H1 (cell line): ENCODE measurements at regions not wholly inside any gene's neighbourhood (a gene's known extent, or its start where the extent isn't known, plus 50 kb on each side); places are given as distances from the start of the nearest gene placed in this dataset.

Source experiments
- BACH1 ChIP-seq: IDR thresholded peaks from 2 replicates; pipeline ENCODE4 v1.6.1; 2012; ENCODE audit warnings: low read length, improper control_type of control experiment
- CEBPB ChIP-seq: IDR thresholded peaks from 2 replicates; pipeline ENCODE4 v1.6.1; 2012; ENCODE audit warnings: low read depth, low read length
- CTCF ChIP-seq, 3 experiments: IDR thresholded peaks; 1 replicate in 2 of 3; 2 replicates in 1 of 3; pipeline versions ENCODE4 v1.5.1 to v1.6.1; 2011; ENCODE audit warnings: low read length in 3 of 3, mild to moderate bottlenecking in 3 of 3, inconsistent platforms in 2 of 3, low read depth in 1 of 3, moderate library complexity in 1 of 3; ENCODE audit not compliant: insufficient read depth in 1 of 3; ENCODE audit errors: control extremely low read depth in 1 of 3
- EP300 ChIP-seq, 2 experiments: IDR thresholded peaks; 1 replicate in 1 of 2; 2 replicates in 1 of 2; pipeline ENCODE4 v1.6.1; 2011 to 2012; ENCODE audit warnings: low read depth in 2 of 2, low read length in 2 of 2, mild to moderate bottlenecking in 2 of 2, borderline replicate concordance in 1 of 2, inconsistent platforms in 1 of 2, moderate library complexity in 1 of 2
- EZH2 ChIP-seq: fragments of 200-600 bp; sonication (generic); IDR thresholded peaks from 2 replicates; pipeline ENCODE4 v1.7.1; 2012; ENCODE audit warnings: low read depth, mild to moderate bottlenecking, moderate library complexity, low read length, inconsistent platforms; ENCODE audit not compliant: severe bottlenecking
- JUN ChIP-seq: IDR thresholded peaks from 2 replicates; pipeline ENCODE4 v1.6.1; 2011; ENCODE audit warnings: low read depth, mild to moderate bottlenecking, improper control_type of control experiment, low read length
- KDM1A ChIP-seq: fragments of 200-600, 300-600 bp; sonication (generic); IDR thresholded peaks from 2 replicates; pipeline ENCODE4 v1.7.1; 2016; ENCODE audit warnings: mild to moderate bottlenecking, low read length, borderline replicate concordance
- MAX ChIP-seq: IDR thresholded peaks from 2 replicates; pipeline ENCODE4 v1.6.1; 2012; ENCODE audit warnings: inconsistent platforms
- POLR2A ChIP-seq, 2 experiments: IDR thresholded peaks; 1 replicate in 1 of 2; 2 replicates in 1 of 2; pipeline ENCODE4 v1.6.1; 2011; ENCODE audit warnings: low read depth in 2 of 2, low read length in 2 of 2, mild to moderate bottlenecking in 2 of 2; ENCODE audit errors: control extremely low read depth in 1 of 2
- RBBP5 ChIP-seq: IDR thresholded peaks from 2 replicates; pipeline ENCODE4 v1.7.1; 2012; ENCODE audit warnings: low read depth, mild to moderate bottlenecking, inconsistent platforms, low read length, moderate library complexity, borderline replicate concordance
- RFX5 ChIP-seq: IDR thresholded peaks from 2 replicates; pipeline ENCODE4 v1.6.1; 2011; ENCODE audit warnings: low read depth, low read length, improper control_type of control experiment, borderline replicate concordance
- RNF2 ChIP-seq: fragments of 200-900, 300-1000 bp; sonication (generic); IDR thresholded peaks from 2 replicates; pipeline ENCODE4 v1.7.1; 2016; ENCODE audit warnings: borderline replicate concordance, low read depth, mild to moderate bottlenecking, antibody characterized with exemption, low read length; ENCODE audit not compliant: poor library complexity, severe bottlenecking; ENCODE audit errors: missing control alignments
- RXRA ChIP-seq: IDR thresholded peaks from 2 replicates; pipeline ENCODE4 v1.6.1; 2011; ENCODE audit warnings: low read depth, mild to moderate bottlenecking, low read length, moderate library complexity; ENCODE audit not compliant: insufficient read depth
- USF2 ChIP-seq: IDR thresholded peaks from 2 replicates; pipeline ENCODE4 v1.6.1; 2011; ENCODE audit warnings: low read length, improper control_type of control experiment

GRCh38 chr2:163456953-163457743 is 278.7 kb downstream of the FIGN start:
- TF ChIP-seq KDM1A (no peak), RFX5 (no peak), POLR2A (IDR thresholded peaks at IDR 0.05; ENCODE audit: control extremely low read depth in 1 of 2, low read depth in 2 of 2, low read length in 2 of 2) (no peak), EP300 (IDR thresholded peaks at IDR 0.05; ENCODE audit: borderline replicate concordance in 1 of 2, low read depth in 2 of 2, low read length in 2 of 2) (no peak), USF2 (no peak), BACH1 (no peak), CTCF (IDR thresholded peaks at IDR 0.05; ENCODE audit: control extremely low read depth in 1 of 3, insufficient read depth in 1 of 3, low read depth in 1 of 3, low read length in 3 of 3) (no peak), MAX (no peak), RNF2 (no peak), EZH2 (no peak), JUN (no peak), CEBPB (no peak), RBBP5 (no peak), RXRA (no peak)
